Embryonic facial prominence (tissue), 1 donor: ENCODE measurements at regions not wholly inside any gene's neighbourhood (a gene's known extent, or its start where the extent isn't known, plus 50 kb on each side); places are given as distances from the start of the nearest gene placed in this dataset.

Experiments
- DNase-seq: peaks from one replicate; pipeline ENCODE4 v3.0.0-alpha.2; 2016; ENCODE audit errors: extremely low spot score

- no peak for DNase-seq
Measured at GRCh38 chr2:191610756-191611155, 67.2 kb upstream of the NABP1 start.

- DNase-seq = no peak
Measured at GRCh38 chr2:191611614-191612013, 66.3 kb upstream of the NABP1 start.

- no peak for DNase-seq
Measured at GRCh38 chr2:191612496-191612895, 65.4 kb upstream of the NABP1 start.

GRCh38 chr2:191614759-191615158 is 63.2 kb upstream of the NABP1 start:
- no peak for DNase-seq

- no peak for DNase-seq
Measured at GRCh38 chr2:191615596-191615995, 62.3 kb upstream of the NABP1 start.

- DNase-seq = no peak
Measured at GRCh38 chr2:191617575-191617974, 60.4 kb upstream of the NABP1 start.

GRCh38 chr2:191618046-191618780 is 59.7 kb upstream of the NABP1 start:
- DNase-seq = no peak

- DNase-seq = no peak
Measured at GRCh38 chr2:191618786-191619185, 59.1 kb upstream of the NABP1 start.

GRCh38 chr2:191620144-191620543 is 57.8 kb upstream of the NABP1 start:
- no peak for DNase-seq

GRCh38 chr2:191622374-191623320 is 55.3 kb upstream of the NABP1 start:
- DNase-seq = no peak

- no peak for DNase-seq
Measured at GRCh38 chr2:191625016-191625415, 52.9 kb upstream of the NABP1 start.

- DNase-seq = no peak
Measured at GRCh38 chr2:191625446-191625845, 52.5 kb upstream of the NABP1 start.

- no peak for DNase-seq
Measured at GRCh38 chr2:191626497-191627151, 51.3 kb upstream of the NABP1 start.

GRCh38 chr2:191627518-191627917 is 50.4 kb upstream of the NABP1 start:
- no peak for DNase-seq
